HUES64 (cell line): ENCODE measurements at regions not wholly inside any gene's neighbourhood (a gene's known extent, or its start where the extent isn't known, plus 50 kb on each side); places are given as distances from the start of the nearest gene placed in this dataset.

Experiments
- H3K27ac ChIP-seq: 2 replicates; pipeline ENCODE4 v1.7.0; 2013; ENCODE audit warnings: low read depth, low read length, inconsistent platforms
- H3K27me3 ChIP-seq: 2 replicates; pipeline ENCODE4 v1.6.1; 2013; ENCODE audit warnings: mild to moderate bottlenecking, low read length; ENCODE audit not compliant: insufficient read depth
- H3K36me3 ChIP-seq: 2 replicates; pipeline ENCODE4 v1.6.1; 2013; ENCODE audit warnings: mild to moderate bottlenecking, low read length; ENCODE audit not compliant: insufficient read depth
- H3K4me1 ChIP-seq: 2 replicates; pipeline ENCODE4 v1.6.1; 2013; ENCODE audit warnings: mild to moderate bottlenecking, low read length, moderate library complexity; ENCODE audit not compliant: insufficient read depth
- H3K4me3 ChIP-seq: 2 replicates; pipeline ENCODE4 v1.5.1; 2013; ENCODE audit warnings: mild to moderate bottlenecking, low read length, moderate library complexity
- H3K9ac ChIP-seq: 2 replicates; pipeline ENCODE4 v1.6.1; 2013; ENCODE audit warnings: mild to moderate bottlenecking, low read depth, low read length
- H3K9me3 ChIP-seq: 2 replicates; pipeline ENCODE4 v1.6.1; 2013; ENCODE audit warnings: low read depth, low read length; ENCODE audit not compliant: insufficient read depth
- WGBS: fragments of 150-250, 120-280 bp; methylation state at CpG from one replicate; pipeline ENCODE4 v1.1.7; 2013; ENCODE audit warnings: missing lambda C conversion rate; 5-methylcytosine and 5-hydroxymethylcytosine counted together

GRCh38 chr12:24487606-24488005, 461.3 kb downstream of the BCAT1 start:
- Histone ChIP-seq H3K9me3 (no peaks in the 10 kb centered on the region), H3K27me3 (no peaks in the 10 kb centered on the region), H3K36me3 (no peaks in the 10 kb centered on the region), H3K9ac (no peak overlapping the region), H3K4me3 (no peak overlapping the region), H3K27ac (no peak overlapping the region), H3K4me1 (no peaks in the 10 kb centered on the region)
- 100% methylated on average over 3 of the region's 3 CpGs for WGBS

- no peaks in the 10 kb centered on the region for H3K9me3 ChIP-seq
- no peaks in the 10 kb centered on the region for H3K27me3 ChIP-seq
- 90% methylated on average over 3 of the region's 3 CpGs for WGBS
- H3K4me1 ChIP-seq, result 0 out of 2 replicates have a peak, but pooled peaks cover 2% of the 10 kb centered on the region
- no peak overlapping the region for H3K27ac ChIP-seq
- H3K36me3 ChIP-seq, result no peaks in the 10 kb centered on the region
- no peak overlapping the region for H3K9ac ChIP-seq
- H3K4me3 ChIP-seq, result no peak overlapping the region
These were observed 465.2 kb downstream of the BCAT1 start for GRCh38 chr12:24483732-24484131.

- H3K9ac ChIP-seq, result no peak overlapping the region
- no peak overlapping the region for H3K27ac ChIP-seq
- H3K4me1 ChIP-seq, result 0 out of 2 replicates have a peak, but pooled peaks cover 2% of the 10 kb centered on the region
- no peak overlapping the region for H3K4me3 ChIP-seq
- WGBS, result 86% methylated on average over 3 of the region's 3 CpGs
- H3K9me3 ChIP-seq, result no peaks in the 10 kb centered on the region
- H3K36me3 ChIP-seq, result no peaks in the 10 kb centered on the region
- no peaks in the 10 kb centered on the region for H3K27me3 ChIP-seq
These were observed 465.9 kb downstream of the BCAT1 start for GRCh38 chr12:24482882-24483604.

GRCh38 chr12:24482044-24482443, 466.9 kb downstream of the BCAT1 start:
- H3K27ac ChIP-seq, result no peak overlapping the region
- no peaks in the 10 kb centered on the region for H3K27me3 ChIP-seq
- H3K4me1 ChIP-seq, result 0 out of 2 replicates have a peak, but pooled peaks cover 2% of the 10 kb centered on the region
- no peak overlapping the region for H3K9ac ChIP-seq
- H3K9me3 ChIP-seq, result no peaks in the 10 kb centered on the region
- no peaks in the 10 kb centered on the region for H3K36me3 ChIP-seq
- no peak overlapping the region for H3K4me3 ChIP-seq
- WGBS, result 97% methylated on average over 3 of the region's 3 CpGs

GRCh38 chr12:24480766-24481449, 468.0 kb downstream of the BCAT1 start:
- no peak overlapping the region for H3K4me3 ChIP-seq
- H3K9me3 ChIP-seq, result no peaks in the 10 kb centered on the region
- no peaks in the 10 kb centered on the region for H3K27me3 ChIP-seq
- 0 out of 2 replicates have a peak, but pooled peaks cover 2% of the 10 kb centered on the region for H3K4me1 ChIP-seq
- no peak overlapping the region for H3K9ac ChIP-seq
- H3K27ac ChIP-seq, result no peak overlapping the region
- WGBS, result 97% methylated on average over 4 of the region's 5 CpGs
- H3K36me3 ChIP-seq, result no peaks in the 10 kb centered on the region

- no peak overlapping the region for H3K9ac ChIP-seq
- no peak overlapping the region for H3K27ac ChIP-seq
- no peaks in the 10 kb centered on the region for H3K9me3 ChIP-seq
- WGBS, result 86% methylated on average over 4 of the region's 5 CpGs
- no peaks in the 10 kb centered on the region for H3K27me3 ChIP-seq
- 0 out of 2 replicates have a peak, but pooled peaks cover 2% of the 10 kb centered on the region for H3K4me1 ChIP-seq
- H3K4me3 ChIP-seq, result no peak overlapping the region
- H3K36me3 ChIP-seq, result no peaks in the 10 kb centered on the region
These were observed 469.8 kb downstream of the BCAT1 start for GRCh38 chr12:24479131-24479530.

GRCh38 chr12:24478254-24478653, 470.6 kb downstream of the BCAT1 start:
- Histone ChIP-seq H3K9me3 (no peaks in the 10 kb centered on the region), H3K9ac (no peak overlapping the region), H3K4me3 (no peak overlapping the region), H3K36me3 (no peaks in the 10 kb centered on the region), H3K4me1 (0 out of 2 replicates have a peak, but pooled peaks cover 2% of the 10 kb centered on the region), H3K27ac (no peak overlapping the region), H3K27me3 (no peaks in the 10 kb centered on the region)
- 95% methylated on average over 1 of the region's 1 CpG for WGBS

GRCh38 chr12:24476310-24476709, 472.6 kb downstream of the BCAT1 start:
- no peaks in the 10 kb centered on the region for H3K36me3 ChIP-seq
- H3K27me3 ChIP-seq, result no peaks in the 10 kb centered on the region
- no peaks in the 10 kb centered on the region for H3K9me3 ChIP-seq
- 0 out of 2 replicates have a peak, but pooled peaks cover 2% of the 10 kb centered on the region for H3K4me1 ChIP-seq
- H3K4me3 ChIP-seq, result no peak overlapping the region
- 92% methylated on average over 6 of the region's 6 CpGs for WGBS
- H3K27ac ChIP-seq, result no peak overlapping the region
- no peak overlapping the region for H3K9ac ChIP-seq

GRCh38 chr12:24475337-24475736, 473.6 kb downstream of the BCAT1 start:
- Histone ChIP-seq H3K27ac (no peak overlapping the region), H3K4me3 (no peak overlapping the region), H3K36me3 (no peaks in the 10 kb centered on the region), H3K27me3 (no peaks in the 10 kb centered on the region), H3K4me1 (0 out of 2 replicates have a peak, but pooled peaks cover 2% of the 10 kb centered on the region), H3K9me3 (no peaks in the 10 kb centered on the region), H3K9ac (no peak overlapping the region)
- 94% methylated on average over 5 of the region's 5 CpGs for WGBS

GRCh38 chr12:24473097-24473496, 475.8 kb downstream of the BCAT1 start:
- no peaks in the 10 kb centered on the region for H3K27me3 ChIP-seq
- no peak overlapping the region for H3K27ac ChIP-seq
- no peak overlapping the region for H3K9ac ChIP-seq
- WGBS, result 92% methylated on average over 3 of the region's 4 CpGs
- H3K4me1 ChIP-seq, result no peaks in the 10 kb centered on the region
- H3K36me3 ChIP-seq, result no peaks in the 10 kb centered on the region
- H3K4me3 ChIP-seq, result no peak overlapping the region
- H3K9me3 ChIP-seq, result no peaks in the 10 kb centered on the region

- Histone ChIP-seq H3K4me1 (no peaks in the 10 kb centered on the region), H3K9ac (no peak overlapping the region), H3K36me3 (no peaks in the 10 kb centered on the region), H3K27ac (no peak overlapping the region), H3K9me3 (no peaks in the 10 kb centered on the region), H3K27me3 (no peaks in the 10 kb centered on the region), H3K4me3 (no peak overlapping the region)
- WGBS, result 90% methylated on average over 4 of the region's 4 CpGs
These were observed 478.9 kb downstream of the BCAT1 start for GRCh38 chr12:24470050-24470449.
